Ovary (tissue), 7 donors: ENCODE measurements at regions not wholly inside any gene's neighbourhood (a gene's known extent, or its start where the extent isn't known, plus 50 kb on each side); places are given as distances from the start of the nearest gene placed in this dataset.

Experiments
- DNase-seq, 5 donors: peaks; one replicate each; pipeline ENCODE4 v3.0.0-alpha.2; 2019 to 2020
- H3K27ac ChIP-seq, 2 donors: fragments of 200-600 bp; one replicate each; pipeline versions ENCODE4 v1.5.1 to v1.8.0; 2019 to 2022
- H3K27me3 ChIP-seq: fragments of 200-600 bp; one replicate; pipeline ENCODE4 v1.8.0; 2022
- H3K36me3 ChIP-seq: fragments of 200-600 bp; sonication (generic); one replicate; pipeline ENCODE4 v1.5.1; 2019
- H3K4me1 ChIP-seq: one replicate; pipeline ENCODE4 v1.8.1; 2013; ENCODE audit warnings: mild to moderate bottlenecking, moderate library complexity; ENCODE audit not compliant: insufficient read depth
- H3K4me3 ChIP-seq: fragments of 200-600 bp; sonication (generic); one replicate; pipeline ENCODE4 v1.5.1; 2017
- H3K9me3 ChIP-seq, 2 donors: fragments of 200-600 bp in 1 of 2; sonication (generic) in 1 of 2; one replicate each; pipeline versions ENCODE4 v1.5.1 to v1.8.1; 2013 to 2019; ENCODE audit warnings: mild to moderate bottlenecking in 1 of 2, moderate library complexity in 1 of 2
- EP300 ChIP-seq: sonication (generic); formaldehyde crosslinking; IDR thresholded peaks from one replicate; pipeline ENCODE4 v1.6.1; 2017; ENCODE audit warnings: antibody characterized with exemption
- POLR2A ChIP-seq: fragments of 450-650 bp; IDR thresholded peaks from one replicate; pipeline ENCODE4 v1.6.1; 2017; ENCODE audit warnings: antibody characterized with exemption, mild to moderate bottlenecking, moderate library complexity
- WGBS, 3 donors: extraction: QIAGEN DNeasy Blood & Tissue Kit in 1 of 3; methylation state at CpG; one replicate each; pipeline versions ENCODE4 v1.1.5 to v1.1.7; 2013 to 2017; 5-methylcytosine and 5-hydroxymethylcytosine counted together
- intact Hi-C, 4 donors: fragments of 100-400 bp; cut with DNase I; formaldehyde crosslinking; loops; one replicate each; pipeline versions ENCODE4 v1.11.0 to v1.15.1; 2022 to 2023
- TF ChIP-seq, protein P1 (sequence below), 3 donors: fragments of 450-650 bp in 2 of 3; fragments of 200-600 bp in 1 of 3; IDR thresholded peaks; one replicate each; pipeline versions ENCODE4 v1.5.1 to v1.8.0; 2016 to 2022; ENCODE audit warnings: antibody characterized with exemption in 3 of 3, mild to moderate bottlenecking in 1 of 3
- donor health status: DM: no; HTN: no; CAD: no; lungs with moderate emphysema.
- donor health status: DM: no; HTN: no; CAD: no.
- donor health status: Bipolar disorder and iron deficiency.
- donor health status: DM: no; HTN: no; CAD: no.
- donor health status: DM: yes; HTN: yes; CAD: no.

DNA sequence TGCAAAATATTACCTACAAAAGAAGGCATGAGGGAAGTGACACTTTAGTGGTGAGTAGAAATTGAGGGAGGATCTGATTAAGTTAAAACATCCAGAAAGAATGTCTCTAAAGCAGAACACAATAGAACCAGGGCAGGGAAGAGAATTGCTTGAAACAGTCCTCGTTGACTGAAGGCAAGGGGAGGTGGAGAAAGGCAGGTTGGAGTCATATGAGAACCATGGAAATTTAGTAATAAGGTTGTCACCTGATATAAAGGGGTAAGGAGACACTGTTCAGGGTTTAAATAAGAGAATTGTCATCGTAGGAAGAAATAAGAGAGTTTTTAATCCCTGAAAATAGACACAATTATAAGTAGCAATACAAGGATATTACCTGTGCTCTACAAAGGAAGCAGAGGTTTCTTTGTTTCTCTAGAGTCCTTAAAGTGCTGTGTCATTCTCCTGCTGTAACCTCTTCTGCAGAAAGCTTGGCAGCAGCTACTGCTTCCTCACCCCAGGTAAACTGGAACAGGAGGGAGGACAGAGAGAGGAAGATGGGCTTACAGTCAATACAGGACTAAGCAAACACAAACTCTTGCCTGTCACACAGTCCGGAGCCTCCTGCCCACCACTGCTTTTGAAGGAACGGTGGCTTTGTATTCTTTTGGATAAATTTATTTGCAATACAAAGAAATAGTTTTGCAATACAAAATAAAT, 258.4 kb downstream of the PPARGC1A start:
- intact Hi-C loops, result no loop called here
- Histone ChIP-seq H3K4me3 (no peak overlapping the region), H3K27me3 (no peaks in the 10 kb centered on the region), H3K4me1 (no peaks in the 10 kb centered on the region), H3K9me3 (no peaks in the 10 kb centered on the region), H3K36me3 (no peaks in the 10 kb centered on the region), H3K27ac (no peak overlapping the region)
- TF ChIP-seq EP300 (no peak), POLR2A (no peak)
- TF ChIP-seq, protein P1, sequence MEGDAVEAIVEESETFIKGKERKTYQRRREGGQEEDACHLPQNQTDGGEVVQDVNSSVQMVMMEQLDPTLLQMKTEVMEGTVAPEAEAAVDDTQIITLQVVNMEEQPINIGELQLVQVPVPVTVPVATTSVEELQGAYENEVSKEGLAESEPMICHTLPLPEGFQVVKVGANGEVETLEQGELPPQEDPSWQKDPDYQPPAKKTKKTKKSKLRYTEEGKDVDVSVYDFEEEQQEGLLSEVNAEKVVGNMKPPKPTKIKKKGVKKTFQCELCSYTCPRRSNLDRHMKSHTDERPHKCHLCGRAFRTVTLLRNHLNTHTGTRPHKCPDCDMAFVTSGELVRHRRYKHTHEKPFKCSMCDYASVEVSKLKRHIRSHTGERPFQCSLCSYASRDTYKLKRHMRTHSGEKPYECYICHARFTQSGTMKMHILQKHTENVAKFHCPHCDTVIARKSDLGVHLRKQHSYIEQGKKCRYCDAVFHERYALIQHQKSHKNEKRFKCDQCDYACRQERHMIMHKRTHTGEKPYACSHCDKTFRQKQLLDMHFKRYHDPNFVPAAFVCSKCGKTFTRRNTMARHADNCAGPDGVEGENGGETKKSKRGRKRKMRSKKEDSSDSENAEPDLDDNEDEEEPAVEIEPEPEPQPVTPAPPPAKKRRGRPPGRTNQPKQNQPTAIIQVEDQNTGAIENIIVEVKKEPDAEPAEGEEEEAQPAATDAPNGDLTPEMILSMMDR (IDR thresholded peaks at IDR 0.05), result no peak
- no peak for DNase-seq
- 69 to 80% (median 71%) methylated on average over 4 of the region's 4 CpGs for WGBS, 3 donors

DNA sequence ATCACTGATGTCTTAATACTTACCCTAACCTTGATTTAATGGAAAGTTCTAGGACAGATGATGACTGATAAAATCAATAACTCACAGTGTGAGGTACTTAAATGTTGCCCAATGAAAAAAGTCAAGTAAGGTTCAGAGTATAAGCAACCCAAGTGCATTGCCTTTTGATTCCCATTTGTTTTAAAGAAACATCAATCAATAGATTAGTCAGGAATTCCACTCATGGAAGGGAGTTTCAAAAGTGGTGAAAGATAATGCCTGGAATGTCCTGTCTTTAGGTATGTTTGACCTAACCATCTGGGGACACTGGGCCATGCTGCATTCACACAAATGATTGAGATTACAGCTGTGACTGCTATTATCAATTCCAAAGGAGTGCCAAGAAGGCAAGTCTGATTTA, 259.7 kb downstream of the PPARGC1A start:
- DNase-seq, result no peak
- intact Hi-C loops, result no loop called here
- Histone ChIP-seq H3K27me3 (no peaks in the 10 kb centered on the region), H3K4me3 (no peak overlapping the region), H3K9me3 (no peaks in the 10 kb centered on the region), H3K36me3 (no peaks in the 10 kb centered on the region), H3K4me1 (no peaks in the 10 kb centered on the region), H3K27ac (no peak overlapping the region)
- no peak for TF ChIP-seq POLR2A
- TF ChIP-seq, protein P1 (IDR thresholded peaks at IDR 0.05), result no peak
- no peak for TF ChIP-seq EP300

DNA sequence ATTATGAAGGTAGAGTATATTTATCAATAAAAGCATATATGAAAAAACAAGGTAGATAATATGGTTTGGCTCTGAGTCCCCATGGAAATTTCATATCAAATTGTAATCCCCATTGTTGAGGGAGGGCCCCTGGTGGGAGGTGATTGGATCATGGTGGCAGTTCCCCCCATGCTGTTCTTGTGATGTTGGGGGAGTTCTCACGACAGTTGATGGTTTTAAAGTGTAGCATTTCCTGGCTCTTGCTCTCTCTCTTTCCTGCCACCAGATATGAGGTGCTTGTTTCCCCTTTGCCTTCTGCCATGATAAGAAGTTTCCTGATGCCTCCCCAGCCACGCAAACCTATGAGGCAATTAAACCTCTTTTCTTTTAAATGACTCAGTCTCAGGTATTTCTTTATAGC, 260.4 kb downstream of the PPARGC1A start:
- H3K27ac ChIP-seq, result no peak overlapping the region
- no peaks in the 10 kb centered on the region for H3K9me3 ChIP-seq
- TF ChIP-seq, protein P1 (IDR thresholded peaks at IDR 0.05), result no peak
- no peak for TF ChIP-seq POLR2A
- no peak for TF ChIP-seq EP300
- H3K4me3 ChIP-seq, result no peak overlapping the region
- intact Hi-C loops, result no loop called here
- 34 to 44% (median 38%) methylated on average over 2 of the region's 2 CpGs for WGBS, 3 donors
- DNase-seq, result no peak
- no peaks in the 10 kb centered on the region for H3K36me3 ChIP-seq
- no peaks in the 10 kb centered on the region for H3K27me3 ChIP-seq
- no peaks in the 10 kb centered on the region for H3K4me1 ChIP-seq

DNA sequence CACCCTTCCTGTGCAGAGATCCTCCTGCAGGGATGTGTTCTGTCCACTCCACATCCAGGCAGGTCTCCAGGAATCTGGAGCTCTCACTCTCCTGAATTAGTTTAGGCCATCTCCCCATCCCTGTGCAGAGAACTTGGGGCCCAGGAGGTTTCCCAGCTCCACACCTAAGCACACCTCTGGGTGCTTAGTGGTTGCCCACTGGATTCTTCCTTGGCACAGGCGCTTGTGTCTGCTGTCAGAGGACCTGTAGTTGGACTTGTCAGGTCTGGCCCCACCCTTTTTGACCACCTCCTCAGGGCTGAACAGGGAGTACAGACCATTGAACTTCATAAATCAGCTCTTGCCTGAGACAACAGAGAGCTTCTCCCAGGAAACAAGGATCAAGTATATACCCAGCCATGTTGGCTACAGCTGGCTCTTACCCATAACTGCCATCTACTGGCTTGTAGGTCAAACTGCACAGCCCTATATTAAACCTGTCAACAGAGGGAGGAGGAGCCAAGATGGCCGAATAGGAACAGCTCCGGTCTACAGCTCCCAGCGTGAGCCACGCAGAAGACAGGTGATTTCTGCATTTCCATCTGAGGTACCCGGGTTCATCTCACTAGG, 275.5 kb downstream of the PPARGC1A start:
- TF ChIP-seq, protein P1 (IDR thresholded peaks at IDR 0.05), result no peak
- TF ChIP-seq POLR2A, result no peak
- no peak for TF ChIP-seq EP300
- Histone ChIP-seq H3K4me1 (no peaks in the 10 kb centered on the region), H3K27me3 (no peaks in the 10 kb centered on the region), H3K4me3 (no peak overlapping the region), H3K27ac (no peak overlapping the region), H3K9me3 (no peaks in the 10 kb centered on the region), H3K36me3 (no peaks in the 10 kb centered on the region)
- WGBS, 3 donors, result 72 to 84% (median 84%) methylated on average over 5 to 6 of the region's 6 CpGs
- DNase-seq, result no peak
- intact Hi-C loops, result no loop called here
